ENCODE measurements at regions not wholly inside any gene's neighbourhood (a gene's known extent, or its start where the extent isn't known, plus 50 kb on each side); places are given as distances from the start of the nearest gene placed in this dataset.

DNA sequence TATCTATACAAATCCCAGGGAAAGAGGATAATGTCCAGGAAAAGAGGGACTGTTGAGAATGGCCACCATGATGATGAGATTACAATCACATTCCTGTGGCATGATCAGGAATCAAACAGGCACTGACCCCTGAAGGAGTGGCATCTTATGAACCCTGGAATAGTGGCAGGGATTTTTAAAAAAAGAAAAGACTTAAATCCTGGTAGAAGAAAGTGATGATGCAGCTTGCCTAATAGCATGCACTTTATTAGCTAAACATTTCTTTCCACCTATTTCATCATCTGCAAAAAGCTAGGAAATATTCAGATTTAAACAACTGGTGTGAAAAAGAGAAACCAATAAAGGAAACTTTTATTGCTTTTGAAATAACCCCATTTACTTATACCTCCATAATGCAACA is 87.2 kb upstream of the FSHR start:
- Mint-ChIP-seq H3K27ac (no peak overlapping the region), H3K9me3 (ENCODE audit: insufficient read depth) (peaks cover 3% of the 10 kb centered on the region), H3K4me3 (no peak overlapping the region), H3K4me1 (no peaks in the 10 kb centered on the region), H3K27me3 (no peaks in the 10 kb centered on the region)
- no peaks in the 10 kb centered on the region for H3K27me3 ChIP-seq (replicated peaks in 1 of 4; ENCODE audit: control extremely low read depth in 1 of 4, control insufficient read depth in 3 of 4, insufficient read depth in 4 of 4, low read length in 3 of 4)
- CTCF ChIA-PET, result no interaction called here
- intact Hi-C loops (cut with micrococcal nuclease), result no loop called here
- no peaks in the 10 kb centered on the region for H3K4me1 ChIP-seq (ENCODE audit: control insufficient read depth in 2 of 2, insufficient read depth in 2 of 2, low read length in 2 of 2)
- H3K27ac ChIP-seq (ENCODE audit: low read length in 2 of 2), result no peak overlapping the region
- H3K36me3 ChIP-seq (replicated peaks in 1 of 2; ENCODE audit: control extremely low read depth in 1 of 2, control insufficient read depth in 1 of 2, extremely low read depth in 1 of 2, insufficient read depth in 2 of 2, low read length in 1 of 2), result no peaks in the 10 kb centered on the region
- H3K9ac ChIP-seq (ENCODE audit: low read length), result no peak overlapping the region
- no peaks in the 10 kb centered on the region for H3K79me2 ChIP-seq (ENCODE audit: control insufficient read depth, insufficient read depth, low read length)
- DNase-seq, result no peak
- no peak overlapping the region for H2AFZ ChIP-seq (ENCODE audit: insufficient read depth, low read depth, low read length, poor library complexity, severe bottlenecking)
- TF ChIP-seq, protein P1, sequence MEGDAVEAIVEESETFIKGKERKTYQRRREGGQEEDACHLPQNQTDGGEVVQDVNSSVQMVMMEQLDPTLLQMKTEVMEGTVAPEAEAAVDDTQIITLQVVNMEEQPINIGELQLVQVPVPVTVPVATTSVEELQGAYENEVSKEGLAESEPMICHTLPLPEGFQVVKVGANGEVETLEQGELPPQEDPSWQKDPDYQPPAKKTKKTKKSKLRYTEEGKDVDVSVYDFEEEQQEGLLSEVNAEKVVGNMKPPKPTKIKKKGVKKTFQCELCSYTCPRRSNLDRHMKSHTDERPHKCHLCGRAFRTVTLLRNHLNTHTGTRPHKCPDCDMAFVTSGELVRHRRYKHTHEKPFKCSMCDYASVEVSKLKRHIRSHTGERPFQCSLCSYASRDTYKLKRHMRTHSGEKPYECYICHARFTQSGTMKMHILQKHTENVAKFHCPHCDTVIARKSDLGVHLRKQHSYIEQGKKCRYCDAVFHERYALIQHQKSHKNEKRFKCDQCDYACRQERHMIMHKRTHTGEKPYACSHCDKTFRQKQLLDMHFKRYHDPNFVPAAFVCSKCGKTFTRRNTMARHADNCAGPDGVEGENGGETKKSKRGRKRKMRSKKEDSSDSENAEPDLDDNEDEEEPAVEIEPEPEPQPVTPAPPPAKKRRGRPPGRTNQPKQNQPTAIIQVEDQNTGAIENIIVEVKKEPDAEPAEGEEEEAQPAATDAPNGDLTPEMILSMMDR (IDR thresholded peaks at IDR 0.05), result no peak
- TF ChIP-seq EZH2 (IDR thresholded peaks at IDR 0.05; ENCODE audit: borderline replicate concordance, insufficient read depth, low read depth, low read length, poor library complexity, severe bottlenecking), result no peak
- no peak overlapping the region for H3K4me3 ChIP-seq (ENCODE audit: control extremely low read depth in 1 of 5, extremely low read depth in 1 of 5, insufficient read depth in 1 of 5, low read depth in 2 of 5, low read length in 4 of 5)
- no peaks in the 10 kb centered on the region for H4K20me1 ChIP-seq (ENCODE audit: control insufficient read depth, insufficient read depth, low read length, poor library complexity, severe bottlenecking)
- POLR2A ChIA-PET, result no interaction called here
- ATAC-seq (ENCODE audit: low read depth), result no peak
- H3K4me2 ChIP-seq (replicated peaks; ENCODE audit: low read depth, low read length, poor library complexity, severe bottlenecking), result no peak overlapping the region
- no peaks in the 10 kb centered on the region for H3K9me3 ChIP-seq (ENCODE audit: control extremely low read depth in 1 of 3, control insufficient read depth in 2 of 3, insufficient read depth in 1 of 3, low read length in 2 of 3)

DNA sequence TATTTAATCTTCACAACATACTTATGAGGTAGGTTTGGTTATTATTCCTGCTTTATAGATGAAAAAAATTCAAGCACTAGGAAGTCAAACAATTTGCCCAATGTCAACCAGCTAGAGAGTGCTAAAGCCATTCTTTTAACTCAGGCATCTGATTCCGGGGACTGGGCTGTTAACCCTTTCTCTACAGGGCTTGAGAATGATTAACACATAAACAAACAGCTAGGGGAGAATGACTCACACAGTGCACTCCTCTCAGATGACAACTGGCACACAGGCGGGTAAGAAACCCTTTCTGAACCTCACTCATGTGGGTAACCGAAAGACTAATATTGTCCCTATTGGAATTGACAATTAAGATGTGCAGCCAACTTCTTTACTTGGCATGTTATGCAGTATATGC is 86.3 kb upstream of the FSHR start:
- no peak for DNase-seq
- intact Hi-C loops (cut with micrococcal nuclease), result no loop called here
- Mint-ChIP-seq H3K27me3 (no peaks in the 10 kb centered on the region), H3K4me3 (no peak overlapping the region), H3K9me3 (ENCODE audit: insufficient read depth) (peaks cover 3% of the 10 kb centered on the region), H3K27ac (no peak overlapping the region), H3K4me1 (no peaks in the 10 kb centered on the region)
- H3K27ac ChIP-seq (ENCODE audit: low read length in 2 of 2), result no peak overlapping the region
- no peak overlapping the region for H3K4me2 ChIP-seq (replicated peaks; ENCODE audit: low read depth, low read length, poor library complexity, severe bottlenecking)
- ChIA-PET POLR2A (no interaction called here), CTCF (no interaction called here)
- H2AFZ ChIP-seq (ENCODE audit: insufficient read depth, low read depth, low read length, poor library complexity, severe bottlenecking), result no peak overlapping the region
- no peak overlapping the region for H3K9ac ChIP-seq (ENCODE audit: low read length)
- H3K4me3 ChIP-seq (ENCODE audit: control extremely low read depth in 1 of 5, extremely low read depth in 1 of 5, insufficient read depth in 1 of 5, low read depth in 2 of 5, low read length in 4 of 5), result no peak overlapping the region
- no peaks in the 10 kb centered on the region for H3K9me3 ChIP-seq (ENCODE audit: control extremely low read depth in 1 of 3, control insufficient read depth in 2 of 3, insufficient read depth in 1 of 3, low read length in 2 of 3)
- H3K27me3 ChIP-seq (replicated peaks in 1 of 4; ENCODE audit: control extremely low read depth in 1 of 4, control insufficient read depth in 3 of 4, insufficient read depth in 4 of 4, low read length in 3 of 4), result no peaks in the 10 kb centered on the region
- H3K79me2 ChIP-seq (ENCODE audit: control insufficient read depth, insufficient read depth, low read length), result no peaks in the 10 kb centered on the region
- 38% methylated on average over 1 of the region's 3 CpGs for WGBS (ENCODE audit: insufficient coverage)
- no peaks in the 10 kb centered on the region for H4K20me1 ChIP-seq (ENCODE audit: control insufficient read depth, insufficient read depth, low read length, poor library complexity, severe bottlenecking)
- no peak for ATAC-seq (ENCODE audit: low read depth)
- TF ChIP-seq, protein P1 (IDR thresholded peaks at IDR 0.05), result no peak
- TF ChIP-seq EZH2 (IDR thresholded peaks at IDR 0.05; ENCODE audit: borderline replicate concordance, insufficient read depth, low read depth, low read length, poor library complexity, severe bottlenecking), result no peak
- no peaks in the 10 kb centered on the region for H3K36me3 ChIP-seq (replicated peaks in 1 of 2; ENCODE audit: control extremely low read depth in 1 of 2, control insufficient read depth in 1 of 2, extremely low read depth in 1 of 2, insufficient read depth in 2 of 2, low read length in 1 of 2)
- no peaks in the 10 kb centered on the region for H3K4me1 ChIP-seq (ENCODE audit: control insufficient read depth in 2 of 2, insufficient read depth in 2 of 2, low read length in 2 of 2)

Measured in B cell (primary cell).